Right atrium auricular region (tissue), 2 donors: ENCODE measurements at regions not wholly inside any gene's neighbourhood (a gene's known extent, or its start where the extent isn't known, plus 50 kb on each side); places are given as distances from the start of the nearest gene placed in this dataset.

Experiments used
- DNase-seq: peaks from one replicate; pipeline ENCODE4 v3.0.0-alpha.2; 2019; ENCODE audit warnings: low spot score
- H3K27ac ChIP-seq, 2 donors: fragments of 200-600 bp; sonication (generic); 1 replicate in 1 of 2; 2 replicates in 1 of 2; pipeline ENCODE4 v1.5.1; 2016 to 2019
- H3K27me3 ChIP-seq, 2 donors: fragments of 200-600 bp; sonication (generic); one replicate each; pipeline versions ENCODE4 v1.5.1 to v1.6.0; 2017 to 2019
- H3K36me3 ChIP-seq: fragments of 200-600 bp; sonication (generic); one replicate; pipeline ENCODE4 v1.5.1; 2016
- H3K4me1 ChIP-seq, 2 donors: fragments of 200-600 bp; sonication (generic); one replicate each; pipeline versions ENCODE4 v1.5.1 to v1.6.0; 2017 to 2019
- H3K4me3 ChIP-seq, 2 donors: fragments of 200-600 bp; sonication (generic); 1 replicate in 1 of 2; 2 replicates in 1 of 2; pipeline ENCODE4 v1.5.1; 2017 to 2019; ENCODE audit warnings: mild to moderate bottlenecking in 1 of 2, moderate library complexity in 1 of 2
- H3K9me3 ChIP-seq, 2 donors: fragments of 200-600 bp; sonication (generic); one replicate each; pipeline ENCODE4 v1.5.1; 2019
- CTCF ChIP-seq, 2 donors: fragments of 200-600 bp; sonication (generic); IDR thresholded peaks; one replicate each; pipeline ENCODE4 v1.5.1; 2019; ENCODE audit warnings: antibody characterized with exemption in 2 of 2

- no peaks in the 10 kb centered on the region for H3K27me3 ChIP-seq
- H3K27ac ChIP-seq: no peak overlapping the region
- no peak for TF ChIP-seq CTCF (IDR thresholded peaks at IDR 0.05)
- H3K9me3 ChIP-seq: no peaks in the 10 kb centered on the region
- no peak for DNase-seq
- no peaks in the 10 kb centered on the region for H3K4me1 ChIP-seq
- no peak overlapping the region for H3K4me3 ChIP-seq
- no peaks in the 10 kb centered on the region for H3K36me3 ChIP-seq
These were observed 219.2 kb upstream of the NAALADL2 start for GRCh38 chr3:174639970-174640369.

DNA sequence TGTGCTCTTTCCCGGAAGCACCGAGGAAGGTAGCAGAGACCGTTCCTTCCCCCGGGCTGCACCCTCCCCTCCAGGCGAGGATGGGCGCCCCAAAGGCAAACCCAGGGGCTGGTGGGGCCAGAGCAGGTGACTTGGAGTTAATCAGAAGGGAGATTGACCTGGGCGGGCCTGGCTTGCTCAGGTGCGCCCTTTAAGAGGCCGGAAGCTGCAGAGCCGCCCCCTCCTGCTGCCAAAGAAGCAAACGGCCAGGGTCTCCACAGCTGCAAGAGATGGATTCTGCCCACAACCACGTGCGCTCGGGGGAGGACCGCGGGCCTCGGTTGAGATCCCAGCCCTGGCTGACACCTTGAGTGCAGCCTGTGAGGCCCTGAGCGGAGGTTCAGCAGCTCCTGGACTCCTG is 218.2 kb upstream of the NAALADL2 start:
- no peaks in the 10 kb centered on the region for H3K9me3 ChIP-seq
- H3K27ac ChIP-seq: no peak overlapping the region
- no peak for TF ChIP-seq CTCF (IDR thresholded peaks at IDR 0.05)
- no peaks in the 10 kb centered on the region for H3K36me3 ChIP-seq
- no peaks in the 10 kb centered on the region for H3K27me3 ChIP-seq
- H3K4me3 ChIP-seq: no peak overlapping the region
- no peak for DNase-seq
- no peaks in the 10 kb centered on the region for H3K4me1 ChIP-seq

- H3K27ac ChIP-seq: no peak overlapping the region
- no peaks in the 10 kb centered on the region for H3K36me3 ChIP-seq
- no peaks in the 10 kb centered on the region for H3K27me3 ChIP-seq
- no peak for TF ChIP-seq CTCF (IDR thresholded peaks at IDR 0.05)
- H3K9me3 ChIP-seq: no peaks in the 10 kb centered on the region
- no peak for DNase-seq
- no peaks in the 10 kb centered on the region for H3K4me1 ChIP-seq
- no peak overlapping the region for H3K4me3 ChIP-seq
These were observed 214.8 kb upstream of the NAALADL2 start for GRCh38 chr3:174644287-174644686.

GRCh38 chr3:174651951-174652350 is 207.2 kb upstream of the NAALADL2 start:
- TF ChIP-seq CTCF (IDR thresholded peaks at IDR 0.05): no peak
- Histone ChIP-seq H3K4me3 (no peak overlapping the region), H3K27me3 (no peaks in the 10 kb centered on the region), H3K4me1 (no peaks in the 10 kb centered on the region), H3K9me3 (no peaks in the 10 kb centered on the region), H3K27ac (no peak overlapping the region), H3K36me3 (no peaks in the 10 kb centered on the region)
- no peak for DNase-seq

- Histone ChIP-seq H3K4me1 (no peaks in the 10 kb centered on the region), H3K4me3 (no peak overlapping the region), H3K36me3 (no peaks in the 10 kb centered on the region), H3K27ac (no peak overlapping the region), H3K27me3 (no peaks in the 10 kb centered on the region), H3K9me3 (no peaks in the 10 kb centered on the region)
- DNase-seq: no peak
- TF ChIP-seq CTCF (IDR thresholded peaks at IDR 0.05): no peak
These were observed 199.6 kb upstream of the NAALADL2 start for GRCh38 chr3:174659511-174659910.

DNA sequence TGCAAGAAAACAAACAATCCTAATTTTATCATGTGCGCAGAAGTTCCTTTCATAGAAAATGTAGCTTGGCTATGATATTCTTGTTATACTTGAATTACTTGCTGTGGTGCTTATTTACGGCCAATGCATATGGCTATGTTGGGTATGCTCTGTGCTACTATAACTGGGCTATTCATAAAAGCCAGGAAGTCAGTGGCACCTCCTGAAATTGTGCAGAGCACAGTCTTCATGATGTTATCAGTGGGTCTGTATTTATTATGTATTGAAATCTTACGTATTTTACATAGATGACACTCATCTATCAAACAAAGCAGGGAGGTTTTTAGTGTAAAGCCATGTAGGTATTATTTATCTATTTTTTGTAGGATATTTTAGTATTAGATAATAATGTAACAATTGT is 196.5 kb upstream of the NAALADL2 start:
- Histone ChIP-seq H3K27me3 (no peaks in the 10 kb centered on the region), H3K9me3 (no peaks in the 10 kb centered on the region), H3K27ac (no peak overlapping the region), H3K36me3 (no peaks in the 10 kb centered on the region), H3K4me3 (no peak overlapping the region), H3K4me1 (no peaks in the 10 kb centered on the region)
- no peak for DNase-seq
- no peak for TF ChIP-seq CTCF (IDR thresholded peaks at IDR 0.05)
